HepG2 (cell line): ENCODE measurements at regions not wholly inside any gene's neighbourhood (a gene's known extent, or its start where the extent isn't known, plus 50 kb on each side); places are given as distances from the start of the nearest gene placed in this dataset.

Experiments used
- ATRX ChIP-seq: sonication (generic); formaldehyde crosslinking; IDR thresholded peaks from 2 replicates; pipeline ENCODE4 v1.4.0; 2020; ENCODE audit warnings: missing genetic modification reagents, borderline replicate concordance
- MED8 ChIP-seq: sonication (generic); formaldehyde crosslinking; IDR thresholded peaks from 2 replicates; pipeline ENCODE4 v1.8.1; 2023; ENCODE audit warnings: mild to moderate bottlenecking, missing genetic modification reagents; ENCODE audit not compliant: insufficient replicate concordance
- SMC3 ChIP-seq: IDR thresholded peaks from 2 replicates; pipeline ENCODE4 v1.6.1; 2011; ENCODE audit warnings: low read length, improper control_type of control experiment
- U2AF1 ChIP-seq: fragments of 200-400 bp; formaldehyde crosslinking; optimal IDR thresholded peaks from 2 replicates; pipeline ENCODE3; 2017; ENCODE audit warnings: mild to moderate bottlenecking, low read depth, low read length
- ZNF17 ChIP-seq: sonication (generic); formaldehyde crosslinking; IDR thresholded peaks from 2 replicates; pipeline ENCODE4 v1.5.0; 2020; ENCODE audit warnings: mild to moderate bottlenecking, missing genetic modification reagents
- ZNF274 ChIP-seq: sonication (generic); formaldehyde crosslinking; IDR thresholded peaks from 2 replicates; pipeline ENCODE4 v1.5.1; 2020; ENCODE audit warnings: mild to moderate bottlenecking, missing genetic modification reagents
- TF ChIP-seq, protein P1 (sequence below): sonication (generic); formaldehyde crosslinking; IDR thresholded peaks from 2 replicates; pipeline ENCODE4 v1.4.0; 2020; ENCODE audit warnings: missing genetic modification reagents
- TF ChIP-seq, protein P2 (sequence below): sonication (generic); formaldehyde crosslinking; IDR thresholded peaks from 2 replicates; pipeline ENCODE4 v1.4.0; 2020; ENCODE audit warnings: mild to moderate bottlenecking, low read depth, missing genetic modification reagents
- TF ChIP-seq, protein P3 (sequence below): sonication (generic); formaldehyde crosslinking; IDR thresholded peaks from 2 replicates; pipeline ENCODE4 v1.5.0; 2020; ENCODE audit warnings: mild to moderate bottlenecking, missing genetic modification reagents

DNA sequence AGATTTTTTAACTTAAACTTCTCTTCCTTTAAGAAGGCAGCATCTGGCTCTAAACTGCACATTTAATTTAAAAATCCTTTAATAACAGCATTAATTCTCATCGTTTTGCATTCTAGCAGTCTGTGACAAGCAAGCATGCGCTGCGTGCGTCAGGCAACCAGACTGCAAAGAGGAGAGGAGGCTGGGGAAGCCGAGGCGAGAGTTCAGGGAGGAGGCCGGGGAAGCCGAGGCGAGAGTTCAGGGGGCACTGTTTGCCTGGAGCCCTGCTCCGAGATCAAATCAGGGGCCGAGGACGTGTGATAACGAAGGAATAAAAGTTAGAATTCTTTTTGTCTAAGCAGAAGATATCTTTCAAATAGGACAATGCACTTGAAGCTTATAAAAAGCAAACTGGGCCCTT, 435.7 kb downstream of the EFNB2 start (continued):
- TF ChIP-seq, protein P1, sequence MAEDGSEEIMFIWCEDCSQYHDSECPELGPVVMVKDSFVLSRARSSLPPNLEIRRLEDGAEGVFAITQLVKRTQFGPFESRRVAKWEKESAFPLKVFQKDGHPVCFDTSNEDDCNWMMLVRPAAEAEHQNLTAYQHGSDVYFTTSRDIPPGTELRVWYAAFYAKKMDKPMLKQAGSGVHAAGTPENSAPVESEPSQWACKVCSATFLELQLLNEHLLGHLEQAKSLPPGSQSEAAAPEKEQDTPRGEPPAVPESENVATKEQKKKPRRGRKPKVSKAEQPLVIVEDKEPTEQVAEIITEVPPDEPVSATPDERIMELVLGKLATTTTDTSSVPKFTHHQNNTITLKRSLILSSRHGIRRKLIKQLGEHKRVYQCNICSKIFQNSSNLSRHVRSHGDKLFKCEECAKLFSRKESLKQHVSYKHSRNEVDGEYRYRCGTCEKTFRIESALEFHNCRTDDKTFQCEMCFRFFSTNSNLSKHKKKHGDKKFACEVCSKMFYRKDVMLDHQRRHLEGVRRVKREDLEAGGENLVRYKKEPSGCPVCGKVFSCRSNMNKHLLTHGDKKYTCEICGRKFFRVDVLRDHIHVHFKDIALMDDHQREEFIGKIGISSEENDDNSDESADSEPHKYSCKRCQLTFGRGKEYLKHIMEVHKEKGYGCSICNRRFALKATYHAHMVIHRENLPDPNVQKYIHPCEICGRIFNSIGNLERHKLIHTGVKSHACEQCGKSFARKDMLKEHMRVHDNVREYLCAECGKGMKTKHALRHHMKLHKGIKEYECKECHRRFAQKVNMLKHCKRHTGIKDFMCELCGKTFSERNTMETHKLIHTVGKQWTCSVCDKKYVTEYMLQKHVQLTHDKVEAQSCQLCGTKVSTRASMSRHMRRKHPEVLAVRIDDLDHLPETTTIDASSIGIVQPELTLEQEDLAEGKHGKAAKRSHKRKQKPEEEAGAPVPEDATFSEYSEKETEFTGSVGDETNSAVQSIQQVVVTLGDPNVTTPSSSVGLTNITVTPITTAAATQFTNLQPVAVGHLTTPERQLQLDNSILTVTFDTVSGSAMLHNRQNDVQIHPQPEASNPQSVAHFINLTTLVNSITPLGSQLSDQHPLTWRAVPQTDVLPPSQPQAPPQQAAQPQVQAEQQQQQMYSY (CRISPR knock-in tag) = no peak
- TF ChIP-seq, protein P2, sequence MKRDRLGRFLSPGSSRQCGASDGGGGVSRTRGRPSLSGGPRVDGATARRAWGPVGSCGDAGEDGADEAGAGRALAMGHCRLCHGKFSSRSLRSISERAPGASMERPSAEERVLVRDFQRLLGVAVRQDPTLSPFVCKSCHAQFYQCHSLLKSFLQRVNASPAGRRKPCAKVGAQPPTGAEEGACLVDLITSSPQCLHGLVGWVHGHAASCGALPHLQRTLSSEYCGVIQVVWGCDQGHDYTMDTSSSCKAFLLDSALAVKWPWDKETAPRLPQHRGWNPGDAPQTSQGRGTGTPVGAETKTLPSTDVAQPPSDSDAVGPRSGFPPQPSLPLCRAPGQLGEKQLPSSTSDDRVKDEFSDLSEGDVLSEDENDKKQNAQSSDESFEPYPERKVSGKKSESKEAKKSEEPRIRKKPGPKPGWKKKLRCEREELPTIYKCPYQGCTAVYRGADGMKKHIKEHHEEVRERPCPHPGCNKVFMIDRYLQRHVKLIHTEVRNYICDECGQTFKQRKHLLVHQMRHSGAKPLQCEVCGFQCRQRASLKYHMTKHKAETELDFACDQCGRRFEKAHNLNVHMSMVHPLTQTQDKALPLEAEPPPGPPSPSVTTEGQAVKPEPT (CRISPR knock-in tag) = no peak
- TF ChIP-seq ATRX (CRISPR knock-in tag) = no peak
- TF ChIP-seq ZNF17 = no peak
- TF ChIP-seq MED8 (CRISPR knock-in tag) = no peak
- no peak for TF ChIP-seq SMC3
- TF ChIP-seq, protein P3, sequence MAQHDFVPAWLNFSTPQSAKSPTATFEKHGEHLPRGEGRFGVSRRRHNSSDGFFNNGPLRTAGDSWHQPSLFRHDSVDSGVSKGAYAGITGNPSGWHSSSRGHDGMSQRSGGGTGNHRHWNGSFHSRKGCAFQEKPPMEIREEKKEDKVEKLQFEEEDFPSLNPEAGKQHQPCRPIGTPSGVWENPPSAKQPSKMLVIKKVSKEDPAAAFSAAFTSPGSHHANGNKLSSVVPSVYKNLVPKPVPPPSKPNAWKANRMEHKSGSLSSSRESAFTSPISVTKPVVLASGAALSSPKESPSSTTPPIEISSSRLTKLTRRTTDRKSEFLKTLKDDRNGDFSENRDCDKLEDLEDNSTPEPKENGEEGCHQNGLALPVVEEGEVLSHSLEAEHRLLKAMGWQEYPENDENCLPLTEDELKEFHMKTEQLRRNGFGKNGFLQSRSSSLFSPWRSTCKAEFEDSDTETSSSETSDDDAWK (CRISPR knock-in tag) = no peak
- no peak for TF ChIP-seq ZNF274 (CRISPR knock-in tag)
- no peak for TF ChIP-seq U2AF1
- TF ChIP-seq, all 625 proteins: peak for 0
